ENCODE measurements at regions not wholly inside any gene's neighbourhood (a gene's known extent, or its start where the extent isn't known, plus 50 kb on each side); places are given as distances from the start of the nearest gene placed in this dataset.

DNA sequence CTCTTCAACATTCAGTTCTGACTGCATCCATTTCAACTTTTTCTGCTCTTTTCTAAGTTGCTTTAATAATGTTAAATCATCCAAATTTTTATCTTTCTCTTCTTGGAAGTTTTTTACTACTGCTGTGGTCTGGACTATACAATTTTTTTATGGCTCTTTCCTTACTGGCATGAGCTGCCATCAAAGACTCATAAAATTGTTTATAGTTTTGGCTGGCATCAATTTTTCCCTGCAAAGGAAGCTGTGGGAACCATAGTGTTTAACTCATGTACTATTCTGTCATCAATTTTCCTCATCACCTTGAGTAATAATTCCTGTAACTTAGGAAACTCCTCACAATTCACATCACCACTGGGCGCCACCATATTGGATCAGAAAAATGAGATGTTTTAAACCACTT is 77.6 kb upstream of the A1CF start:
- H3K9ac ChIP-seq (ENCODE audit: low read length) = no peak overlapping the region
- no peaks in the 10 kb centered on the region for H3K9me3 ChIP-seq (ENCODE audit: insufficient read depth, low read length)
- H3K27me3 ChIP-seq (ENCODE audit: low read length) = no peaks in the 10 kb centered on the region
- no peaks in the 10 kb centered on the region for H3K79me2 ChIP-seq (ENCODE audit: insufficient read depth, low read length)
- H3K4me2 ChIP-seq (ENCODE audit: low read depth, low read length, poor library complexity, severe bottlenecking) = no peak overlapping the region
- H3F3A ChIP-seq (ENCODE audit: insufficient read depth) = no peaks in the 10 kb centered on the region
- H3K27ac ChIP-seq (ENCODE audit: low read depth, low read length) = no peak overlapping the region
- no peaks in the 10 kb centered on the region for H4K20me1 ChIP-seq (ENCODE audit: low read depth, low read length)
- no peaks in the 10 kb centered on the region for H3K36me3 ChIP-seq (ENCODE audit: low read length)
- H3K9me2 ChIP-seq (replicated peaks; ENCODE audit: insufficient read depth, low read length) = no peaks in the 10 kb centered on the region
- TF ChIP-seq EZH2phosphoT487 (conservative IDR thresholded peaks at IDR 0.05; ENCODE audit: low read length) = no peak
- TF ChIP-seq, protein P1, sequence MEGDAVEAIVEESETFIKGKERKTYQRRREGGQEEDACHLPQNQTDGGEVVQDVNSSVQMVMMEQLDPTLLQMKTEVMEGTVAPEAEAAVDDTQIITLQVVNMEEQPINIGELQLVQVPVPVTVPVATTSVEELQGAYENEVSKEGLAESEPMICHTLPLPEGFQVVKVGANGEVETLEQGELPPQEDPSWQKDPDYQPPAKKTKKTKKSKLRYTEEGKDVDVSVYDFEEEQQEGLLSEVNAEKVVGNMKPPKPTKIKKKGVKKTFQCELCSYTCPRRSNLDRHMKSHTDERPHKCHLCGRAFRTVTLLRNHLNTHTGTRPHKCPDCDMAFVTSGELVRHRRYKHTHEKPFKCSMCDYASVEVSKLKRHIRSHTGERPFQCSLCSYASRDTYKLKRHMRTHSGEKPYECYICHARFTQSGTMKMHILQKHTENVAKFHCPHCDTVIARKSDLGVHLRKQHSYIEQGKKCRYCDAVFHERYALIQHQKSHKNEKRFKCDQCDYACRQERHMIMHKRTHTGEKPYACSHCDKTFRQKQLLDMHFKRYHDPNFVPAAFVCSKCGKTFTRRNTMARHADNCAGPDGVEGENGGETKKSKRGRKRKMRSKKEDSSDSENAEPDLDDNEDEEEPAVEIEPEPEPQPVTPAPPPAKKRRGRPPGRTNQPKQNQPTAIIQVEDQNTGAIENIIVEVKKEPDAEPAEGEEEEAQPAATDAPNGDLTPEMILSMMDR (IDR thresholded peaks at IDR 0.05; ENCODE audit: insufficient read depth, low read length, poor library complexity, severe bottlenecking) = no peak
- H3K4me3 ChIP-seq (ENCODE audit: insufficient read depth, low read length, poor library complexity, severe bottlenecking) = no peak overlapping the region
- no peak overlapping the region for H2AFZ ChIP-seq (ENCODE audit: low read depth, low read length, severe bottlenecking)

DNA sequence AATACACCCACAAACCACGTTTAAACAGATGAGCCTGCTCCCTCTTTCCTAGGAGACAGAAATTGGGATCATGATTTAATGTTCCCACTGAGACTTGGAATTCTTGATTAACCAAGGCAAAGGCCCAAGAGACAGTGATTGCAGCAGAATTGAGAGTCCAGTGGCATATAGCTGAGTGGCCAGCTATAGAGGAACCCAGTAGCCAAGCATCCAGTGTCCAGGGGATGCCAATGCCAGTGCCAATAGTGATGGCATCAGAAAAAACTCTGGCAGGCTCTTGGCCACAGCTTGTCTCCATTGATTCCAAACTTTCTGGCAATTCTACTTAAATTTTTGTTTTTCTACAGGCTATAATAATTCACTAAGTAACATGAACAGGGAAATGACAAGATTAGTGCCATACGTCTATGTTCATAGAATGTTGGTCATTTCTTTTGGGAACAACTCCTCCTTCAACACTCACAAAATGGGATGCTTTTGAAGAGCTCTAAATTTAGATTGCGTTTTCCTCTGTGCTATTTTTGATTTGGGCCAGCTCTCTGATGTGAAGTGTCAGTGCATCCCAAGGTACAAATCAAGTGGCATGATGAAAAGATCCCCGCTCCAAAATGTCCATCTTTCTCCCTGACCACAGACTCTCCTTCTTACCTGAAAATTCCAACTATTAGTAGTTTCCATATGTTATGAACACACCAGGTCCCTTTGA is 83.1 kb upstream of the A1CF start:
- Histone ChIP-seq H4K20me1 (ENCODE audit: low read depth, low read length) (no peaks in the 10 kb centered on the region), H3K9me3 (ENCODE audit: insufficient read depth, low read length) (no peaks in the 10 kb centered on the region), H2AFZ (ENCODE audit: low read depth, low read length, severe bottlenecking) (no peak overlapping the region), H3K27ac (ENCODE audit: low read depth, low read length) (no peak overlapping the region), H3K79me2 (ENCODE audit: insufficient read depth, low read length) (no peaks in the 10 kb centered on the region), H3K9ac (ENCODE audit: low read length) (no peak overlapping the region), H3K36me3 (ENCODE audit: low read length) (no peaks in the 10 kb centered on the region), H3K4me3 (ENCODE audit: insufficient read depth, low read length, poor library complexity, severe bottlenecking) (no peak overlapping the region), H3F3A (ENCODE audit: insufficient read depth) (no peaks in the 10 kb centered on the region), H3K4me2 (ENCODE audit: low read depth, low read length, poor library complexity, severe bottlenecking) (no peak overlapping the region), H3K9me2 (replicated peaks; ENCODE audit: insufficient read depth, low read length) (no peaks in the 10 kb centered on the region), H3K27me3 (ENCODE audit: low read length) (no peaks in the 10 kb centered on the region)
- TF ChIP-seq, protein P1 (IDR thresholded peaks at IDR 0.05; ENCODE audit: insufficient read depth, low read length, poor library complexity, severe bottlenecking) = no peak
- TF ChIP-seq EZH2phosphoT487 (conservative IDR thresholded peaks at IDR 0.05; ENCODE audit: low read length) = no peak

DNA sequence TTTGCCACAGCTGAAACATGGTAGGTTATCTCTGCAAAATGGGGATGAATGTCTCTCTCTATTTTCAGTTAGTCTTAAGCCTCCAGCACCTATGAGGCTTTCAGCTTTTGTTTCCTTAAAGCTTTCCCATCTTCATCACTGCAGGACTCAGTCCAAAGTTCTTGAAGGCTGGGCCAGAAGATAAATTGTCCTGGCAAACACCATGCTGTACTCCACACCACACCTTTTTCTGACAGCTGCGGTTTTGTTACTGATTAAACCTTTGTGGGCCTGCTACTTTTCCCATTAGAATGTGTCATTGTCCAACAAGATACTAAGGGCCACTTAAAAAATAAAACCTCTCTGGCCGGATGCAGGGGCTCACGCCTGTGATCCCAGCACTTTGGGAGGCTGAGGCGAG is 87.2 kb upstream of the A1CF start:
- no peaks in the 10 kb centered on the region for H3K36me3 ChIP-seq (ENCODE audit: low read length)
- H3F3A ChIP-seq (ENCODE audit: insufficient read depth) = no peaks in the 10 kb centered on the region
- no peaks in the 10 kb centered on the region for H4K20me1 ChIP-seq (ENCODE audit: low read depth, low read length)
- no peak overlapping the region for H3K4me2 ChIP-seq (ENCODE audit: low read depth, low read length, poor library complexity, severe bottlenecking)
- no peaks in the 10 kb centered on the region for H3K9me3 ChIP-seq (ENCODE audit: insufficient read depth, low read length)
- H3K79me2 ChIP-seq (ENCODE audit: insufficient read depth, low read length) = no peaks in the 10 kb centered on the region
- TF ChIP-seq, protein P1 (IDR thresholded peaks at IDR 0.05; ENCODE audit: insufficient read depth, low read length, poor library complexity, severe bottlenecking) = no peak
- no peak for TF ChIP-seq EZH2phosphoT487 (conservative IDR thresholded peaks at IDR 0.05; ENCODE audit: low read length)
- H3K9me2 ChIP-seq (replicated peaks; ENCODE audit: insufficient read depth, low read length) = no peaks in the 10 kb centered on the region
- no peak overlapping the region for H3K27ac ChIP-seq (ENCODE audit: low read depth, low read length)
- H3K9ac ChIP-seq (ENCODE audit: low read length) = no peak overlapping the region
- no peak overlapping the region for H3K4me3 ChIP-seq (ENCODE audit: insufficient read depth, low read length, poor library complexity, severe bottlenecking)
- no peak overlapping the region for H2AFZ ChIP-seq (ENCODE audit: low read depth, low read length, severe bottlenecking)
- no peaks in the 10 kb centered on the region for H3K27me3 ChIP-seq (ENCODE audit: low read length)

All from SU-DHL-6 (cell line).